ENCODE measurements at regions not wholly inside any gene's neighbourhood (a gene's known extent, or its start where the extent isn't known, plus 50 kb on each side); places are given as distances from the start of the nearest gene placed in this dataset.

DNA sequence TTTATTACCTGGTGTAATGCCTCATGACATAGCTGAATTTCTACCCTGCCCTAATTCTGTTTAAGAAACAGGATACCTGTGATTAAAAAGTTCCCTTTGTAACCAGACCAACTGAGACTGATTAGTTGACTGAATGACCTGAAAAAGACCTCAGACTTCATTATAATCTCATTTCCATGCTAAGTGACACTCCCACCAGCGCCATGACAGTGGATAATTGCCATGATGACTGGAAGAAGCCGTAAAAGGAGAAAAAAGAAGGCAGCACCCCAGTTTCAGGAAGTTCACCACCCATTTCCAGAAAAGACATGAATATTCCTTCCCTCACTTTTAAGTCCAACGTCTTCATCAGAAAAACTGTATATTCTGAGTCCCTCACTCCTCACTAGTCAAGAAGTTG lies 125.6 kb upstream of the HS3ST4 start:
- Histone ChIP-seq H3K27me3 (replicated peaks in 1 of 4; ENCODE audit: control insufficient read depth in 3 of 4, extremely low read depth in 1 of 4, insufficient read depth in 3 of 4, low read length in 3 of 4) (no peaks in the 10 kb centered on the region), H2BK5ac (ENCODE audit: low read depth, low read length) (no peak overlapping the region), H3K36me3 (ENCODE audit: control insufficient read depth in 2 of 4, insufficient read depth in 4 of 4, low read length in 3 of 4) (no peaks in the 10 kb centered on the region), H2AK5ac (ENCODE audit: low read depth, low read length) (no peak overlapping the region), H3K56ac (replicated peaks; ENCODE audit: insufficient read length, low read depth, low read length) (no peak overlapping the region), H3K9me3 (ENCODE audit: insufficient read depth in 2 of 2, low read depth in 1 of 2, low read length in 1 of 2) (no peaks in the 10 kb centered on the region), H3K79me2 (ENCODE audit: control insufficient read depth in 1 of 2, insufficient read depth in 2 of 2, low read length in 2 of 2) (no peaks in the 10 kb centered on the region), H4K5ac (ENCODE audit: insufficient read length, low read depth, low read length) (no peak overlapping the region), H2BK20ac (ENCODE audit: low read length) (no peak overlapping the region), H2BK12ac (ENCODE audit: low read depth, low read length) (no peak overlapping the region), H2BK15ac (ENCODE audit: low read length) (no peak overlapping the region), H3K4me1 (replicated peaks in 1 of 4; ENCODE audit: control insufficient read depth in 3 of 4, insufficient read depth in 4 of 4, low read length in 3 of 4) (no peaks in the 10 kb centered on the region), H4K20me1 (replicated peaks in 1 of 2; ENCODE audit: control insufficient read depth in 1 of 2, insufficient read depth in 2 of 2, low read length in 2 of 2) (no peaks in the 10 kb centered on the region), H3K14ac (ENCODE audit: insufficient read length) (no peak overlapping the region), H3K23ac (ENCODE audit: insufficient read length) (no peak overlapping the region), H4K8ac (ENCODE audit: extremely low read depth, insufficient read depth, low read length) (no peak overlapping the region), H2BK120ac (replicated peaks; ENCODE audit: low read depth, low read length) (no peak overlapping the region), H3K23me2 (ENCODE audit: low read depth, low read length) (no peaks in the 10 kb centered on the region), H2AFZ (ENCODE audit: low read length) (no peak overlapping the region), H3K9ac (replicated peaks in 1 of 4; ENCODE audit: extremely low read depth in 1 of 4, low read depth in 3 of 4, low read length in 3 of 4) (no peak overlapping the region), H3K4me3 (ENCODE audit: extremely low read depth in 1 of 4, insufficient read depth in 2 of 4, low read depth in 3 of 4, low read length in 4 of 4) (no peak overlapping the region), H3K4me2 (ENCODE audit: insufficient read depth in 1 of 2, low read depth in 2 of 2, low read length in 2 of 2) (no peak overlapping the region), H3K4ac (replicated peaks; ENCODE audit: insufficient read length, low read depth, low read length) (no peak overlapping the region), H3K27ac (ENCODE audit: low read depth, low read length) (no peak overlapping the region), H4K91ac (replicated peaks; ENCODE audit: insufficient read length, low read length) (no peak overlapping the region), H3K18ac (ENCODE audit: extremely low read depth, low read length) (no peak overlapping the region), H3K79me1 (ENCODE audit: low read depth, low read length) (no peaks in the 10 kb centered on the region)
- DNase-seq (ENCODE audit: low read depth in 1 of 2, low spot score in 2 of 2) (no peak), FAIRE-seq (no peak)
- no peak for TF ChIP-seq BACH1 (IDR thresholded peaks at IDR 0.05; ENCODE audit: low read length)
- ChIA-PET CTCF (ENCODE audit: partially characterized antibody) (no interaction called here), POLR2A (ENCODE audit: partially characterized antibody) (no interaction called here)
- WGBS, 2 experiments (ENCODE audit: extremely low coverage in 1 of 2, insufficient coverage in 1 of 2, insufficient read length in 1 of 2, insufficient replicate concordance in 2 of 2, low coverage in 1 of 2, low lambda C conversion rate in 2 of 2, missing lambda C conversion rate in 1 of 2): 91% methylated on average over 3 of the region's 3 CpGs; no CpG with 5 or more reads in 1 of the 2 experiments

All from H1 (cell line).